OCI-LY1 (cell line): ENCODE measurements at regions not wholly inside any gene's neighbourhood (a gene's known extent, or its start where the extent isn't known, plus 50 kb on each side); places are given as distances from the start of the nearest gene placed in this dataset.

Source experiments
- H2AFZ ChIP-seq: fragments of 200-600 bp; sonication (generic), shearing (Covaris generic); 2 replicates; pipeline ENCODE4 v1.6.0; 2014; ENCODE audit warnings: antibody characterized with exemption, mild to moderate bottlenecking, low read length
- H3F3A ChIP-seq: fragments of 200-600 bp; sonication (generic), shearing (Covaris generic); 2 replicates; pipeline ENCODE4 v1.6.0; 2014; ENCODE audit warnings: mild to moderate bottlenecking, antibody characterized with exemption, low read length, moderate library complexity; ENCODE audit not compliant: insufficient read depth
- H3K27ac ChIP-seq: fragments of 200-600 bp; sonication (generic); 2 replicates; pipeline ENCODE4 v1.5.1; 2014; ENCODE audit warnings: low read length, mixed run types, mild to moderate bottlenecking, low read depth; ENCODE audit not compliant: poor library complexity, severe bottlenecking
- H3K27me3 ChIP-seq: fragments of 200-600 bp; sonication (generic); 2 replicates; pipeline ENCODE4 v1.6.0; 2014; ENCODE audit warnings: antibody characterized with exemption, mild to moderate bottlenecking, low read length, moderate library complexity; ENCODE audit not compliant: insufficient read depth
- H3K36me3 ChIP-seq: fragments of 200-600 bp; sonication (generic); 2 replicates; pipeline ENCODE4 v1.6.1; 2014; ENCODE audit warnings: mild to moderate bottlenecking, antibody characterized with exemption, low read length, moderate library complexity, mixed read lengths; ENCODE audit not compliant: insufficient read depth
- H3K4me1 ChIP-seq: fragments of 200-600 bp; sonication (generic); 2 replicates; pipeline ENCODE4 v1.5.1; 2014; ENCODE audit warnings: mild to moderate bottlenecking, low read length, moderate library complexity; ENCODE audit not compliant: insufficient read depth, severe bottlenecking
- H3K4me2 ChIP-seq: fragments of 200-600 bp; sonication (generic), shearing (Covaris generic); 2 replicates; pipeline ENCODE4 v1.6.1; 2014; ENCODE audit warnings: low read length
- H3K4me3 ChIP-seq: fragments of 200-600 bp; sonication (generic); 2 replicates; pipeline ENCODE4 v1.5.1; 2014; ENCODE audit warnings: low read length, low read depth, mild to moderate bottlenecking, mixed read lengths; ENCODE audit not compliant: poor library complexity, severe bottlenecking
- H3K79me2 ChIP-seq: fragments of 200-600 bp; shearing (Covaris generic); 2 replicates; pipeline ENCODE4 v1.6.1; 2016; ENCODE audit warnings: mixed run types, low read length, mixed read lengths; ENCODE audit not compliant: insufficient read depth
- H3K9ac ChIP-seq: fragments of 200-600 bp; sonication (generic), shearing (Covaris generic); 2 replicates; pipeline ENCODE4 v1.6.1; 2014; ENCODE audit warnings: mild to moderate bottlenecking, low read length, mixed read lengths
- H3K9me2 ChIP-seq: fragments of 200-600 bp; sonication (generic), shearing (Covaris generic); 2 replicates; pipeline ENCODE4 v1.6.1; 2014; ENCODE audit warnings: low read depth, mild to moderate bottlenecking, low read length, mixed read lengths
- H3K9me3 ChIP-seq: fragments of 200-600 bp; shearing (Covaris generic); 2 replicates; pipeline ENCODE4 v1.6.1; 2014; ENCODE audit warnings: low read length, mixed read lengths
- H4K20me1 ChIP-seq: fragments of 200-600 bp; sonication (generic), shearing (Covaris generic); 2 replicates; pipeline ENCODE4 v1.6.0; 2016; ENCODE audit warnings: mild to moderate bottlenecking, low read length; ENCODE audit not compliant: insufficient read depth
- CTCF ChIP-seq: fragments of 200-600 bp; sonication (generic), shearing (Covaris generic); IDR thresholded peaks from 2 replicates; pipeline ENCODE4 v1.5.1; 2017; ENCODE audit warnings: mild to moderate bottlenecking, antibody characterized with exemption, low read length, moderate library complexity, mixed read lengths
- EZH2 ChIP-seq: fragments of 200-600 bp; sonication (generic), shearing (Covaris generic); IDR thresholded peaks from 2 replicates; pipeline ENCODE4 v1.8.0; 2017; ENCODE audit warnings: borderline replicate concordance, mixed run types, mild to moderate bottlenecking, antibody characterized with exemption, low read length, moderate library complexity, mixed read lengths

GRCh38 chrX:43139645-43140044, 361.7 kb upstream of the PPP1R2C start:
- no peaks in the 10 kb centered on the region for H3K9me3 ChIP-seq
- H4K20me1 ChIP-seq, result no peaks in the 10 kb centered on the region
- no peak overlapping the region for H3K27ac ChIP-seq
- no peak overlapping the region for H3K4me3 ChIP-seq
- H3K27me3 ChIP-seq, result no peaks in the 10 kb centered on the region
- no peaks in the 10 kb centered on the region for H3K79me2 ChIP-seq
- no peaks in the 10 kb centered on the region for H3K9me2 ChIP-seq
- H3K4me1 ChIP-seq, result peaks cover 8% of the 10 kb centered on the region
- H3K4me2 ChIP-seq, result no peak overlapping the region
- H2AFZ ChIP-seq, result no peak overlapping the region
- H3K36me3 ChIP-seq, result no peaks in the 10 kb centered on the region
- H3K9ac ChIP-seq, result no peak overlapping the region
- H3F3A ChIP-seq, result no peaks in the 10 kb centered on the region
- TF ChIP-seq CTCF (no peak), EZH2 (no peak)

DNA sequence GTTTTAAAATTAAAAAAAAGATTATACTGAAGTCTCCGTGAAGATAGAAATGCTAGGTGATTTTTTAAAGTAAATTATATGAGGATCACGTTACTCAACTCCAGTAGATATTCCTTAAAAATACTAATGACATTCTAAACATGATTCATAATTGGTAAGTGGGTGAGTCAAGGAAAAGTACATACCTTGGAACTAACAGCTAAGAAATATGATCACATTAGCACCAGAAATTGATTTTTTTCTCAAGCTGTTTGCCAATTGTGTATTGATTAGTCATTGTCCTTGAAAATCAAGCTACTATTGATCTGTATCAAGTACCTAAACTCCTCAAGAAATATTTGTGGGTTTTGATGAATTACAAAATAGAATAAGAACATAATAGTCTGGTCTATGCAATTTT, 362.6 kb upstream of the PPP1R2C start:
- Histone ChIP-seq H3K4me1 (peaks cover 8% of the 10 kb centered on the region), H3K9ac (no peak overlapping the region), H2AFZ (no peak overlapping the region), H3K9me2 (no peaks in the 10 kb centered on the region), H3K4me3 (no peak overlapping the region), H3K9me3 (no peaks in the 10 kb centered on the region), H3K27me3 (no peaks in the 10 kb centered on the region), H3K4me2 (no peak overlapping the region), H4K20me1 (no peaks in the 10 kb centered on the region), H3K79me2 (no peaks in the 10 kb centered on the region), H3K36me3 (no peaks in the 10 kb centered on the region), H3K27ac (no peak overlapping the region), H3F3A (no peaks in the 10 kb centered on the region)
- TF ChIP-seq CTCF (no peak), EZH2 (no peak)

- H3K27ac ChIP-seq, result no peak overlapping the region
- no peak overlapping the region for H3K9ac ChIP-seq
- H2AFZ ChIP-seq, result no peak overlapping the region
- no peak overlapping the region for H3K4me2 ChIP-seq
- no peaks in the 10 kb centered on the region for H3K79me2 ChIP-seq
- no peaks in the 10 kb centered on the region for H3K27me3 ChIP-seq
- no peaks in the 10 kb centered on the region for H3F3A ChIP-seq
- H3K9me2 ChIP-seq, result no peaks in the 10 kb centered on the region
- TF ChIP-seq CTCF, result no peak
- TF ChIP-seq EZH2, result no peak
- H4K20me1 ChIP-seq, result no peaks in the 10 kb centered on the region
- H3K9me3 ChIP-seq, result no peaks in the 10 kb centered on the region
- H3K4me3 ChIP-seq, result no peak overlapping the region
- H3K36me3 ChIP-seq, result no peaks in the 10 kb centered on the region
- H3K4me1 ChIP-seq, result peaks cover 8% of the 10 kb centered on the region
These were observed 363.9 kb upstream of the PPP1R2C start for GRCh38 chrX:43141885-43142284.
